ENCODE measurements at regions not wholly inside any gene's neighbourhood (a gene's known extent, or its start where the extent isn't known, plus 50 kb on each side); places are given as distances from the start of the nearest gene placed in this dataset.

- Histone ChIP-seq H3K4me3 (replicated peaks; ENCODE audit: low read depth, low read length) (no peak overlapping the region), H3K27me3 (replicated peaks; ENCODE audit: control insufficient read depth, insufficient read depth, low read length) (no peaks in the 10 kb centered on the region), H3K36me3 (ENCODE audit: control insufficient read depth, insufficient read depth, low read length) (no peaks in the 10 kb centered on the region)
- no peak for DNase-seq (ENCODE audit: extremely low read depth, insufficient read length)
- TF ChIP-seq CTCF (IDR thresholded peaks at IDR 0.05; ENCODE audit: insufficient read depth, low read length, poor library complexity, severe bottlenecking), result no peak
Observed at GRCh38 chr20:11380283-11380682, 537.4 kb upstream of the BTBD3 start.

GRCh38 chr20:11387189-11387754 lies 530.4 kb upstream of the BTBD3 start:
- Histone ChIP-seq H3K4me3 (replicated peaks; ENCODE audit: low read depth, low read length) (no peak overlapping the region), H3K27me3 (replicated peaks; ENCODE audit: control insufficient read depth, insufficient read depth, low read length) (no peaks in the 10 kb centered on the region), H3K36me3 (ENCODE audit: control insufficient read depth, insufficient read depth, low read length) (no peaks in the 10 kb centered on the region)
- TF ChIP-seq CTCF (IDR thresholded peaks at IDR 0.05; ENCODE audit: insufficient read depth, low read length, poor library complexity, severe bottlenecking), result no peak
- no peak for DNase-seq (ENCODE audit: extremely low read depth, insufficient read length)

- H3K36me3 ChIP-seq (ENCODE audit: control insufficient read depth, insufficient read depth, low read length), result no peaks in the 10 kb centered on the region
- H3K4me3 ChIP-seq (replicated peaks; ENCODE audit: low read depth, low read length), result no peak overlapping the region
- no peak for TF ChIP-seq CTCF (IDR thresholded peaks at IDR 0.05; ENCODE audit: insufficient read depth, low read length, poor library complexity, severe bottlenecking)
- no peaks in the 10 kb centered on the region for H3K27me3 ChIP-seq (replicated peaks; ENCODE audit: control insufficient read depth, insufficient read depth, low read length)
- DNase-seq (ENCODE audit: extremely low read depth, insufficient read length), result no peak
Observed at GRCh38 chr20:11389186-11389585, 528.5 kb upstream of the BTBD3 start.

GRCh38 chr20:11391591-11391990 lies 526.1 kb upstream of the BTBD3 start:
- Histone ChIP-seq H3K36me3 (ENCODE audit: control insufficient read depth, insufficient read depth, low read length) (no peaks in the 10 kb centered on the region), H3K4me3 (replicated peaks; ENCODE audit: low read depth, low read length) (no peak overlapping the region), H3K27me3 (replicated peaks; ENCODE audit: control insufficient read depth, insufficient read depth, low read length) (no peaks in the 10 kb centered on the region)
- TF ChIP-seq CTCF (IDR thresholded peaks at IDR 0.05; ENCODE audit: insufficient read depth, low read length, poor library complexity, severe bottlenecking), result no peak
- no peak for DNase-seq (ENCODE audit: extremely low read depth, insufficient read length)

GRCh38 chr20:11394145-11394833 lies 523.4 kb upstream of the BTBD3 start:
- TF ChIP-seq CTCF (IDR thresholded peaks at IDR 0.05; ENCODE audit: insufficient read depth, low read length, poor library complexity, severe bottlenecking), result no peak
- Histone ChIP-seq H3K36me3 (ENCODE audit: control insufficient read depth, insufficient read depth, low read length) (no peaks in the 10 kb centered on the region), H3K4me3 (replicated peaks; ENCODE audit: low read depth, low read length) (no peak overlapping the region), H3K27me3 (replicated peaks; ENCODE audit: control insufficient read depth, insufficient read depth, low read length) (no peaks in the 10 kb centered on the region)
- DNase-seq (ENCODE audit: extremely low read depth, insufficient read length), result no peak
